ENCODE measurements at regions not wholly inside any gene's neighbourhood (a gene's known extent, or its start where the extent isn't known, plus 50 kb on each side); places are given as distances from the start of the nearest gene placed in this dataset.

- no peak for DNase-seq (ENCODE audit: low spot score)
Observed at GRCh38 chr17:52395308-52395707, 236.8 kb upstream of the CA10 start.

- DNase-seq (ENCODE audit: low spot score) = no peak
Observed at GRCh38 chr17:52390422-52390821, 231.9 kb upstream of the CA10 start.

GRCh38 chr17:52389632-52390031, 231.1 kb upstream of the CA10 start:
- DNase-seq (ENCODE audit: low spot score) = no peak

DNA sequence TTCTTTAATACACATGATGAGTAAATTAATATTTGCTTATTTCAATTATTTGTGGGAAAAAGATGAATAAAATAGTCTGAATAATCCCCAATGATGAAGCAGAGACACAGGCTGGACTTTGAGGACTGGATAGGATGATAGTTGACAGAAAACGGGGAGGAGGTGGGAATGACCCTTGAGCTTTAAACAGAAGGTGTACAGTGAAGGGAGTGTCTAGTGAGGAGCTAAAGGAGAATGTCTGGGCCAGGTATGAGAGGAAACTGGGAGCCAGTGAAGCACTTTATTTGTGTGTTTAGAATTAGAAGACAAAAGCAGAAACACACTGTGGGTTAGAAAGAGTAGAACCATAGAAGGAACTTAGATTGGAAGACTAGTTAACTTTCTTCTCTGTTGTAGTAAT, 230.4 kb upstream of the CA10 start:
- no peak for DNase-seq (ENCODE audit: low spot score)

GRCh38 chr17:52384695-52385094, 226.2 kb upstream of the CA10 start:
- DNase-seq (ENCODE audit: low spot score) = no peak

- peak; percentile 72 for DNase-seq (ENCODE audit: low spot score)
Observed at GRCh38 chr17:52383493-52384100, 225.1 kb upstream of the CA10 start.

DNA sequence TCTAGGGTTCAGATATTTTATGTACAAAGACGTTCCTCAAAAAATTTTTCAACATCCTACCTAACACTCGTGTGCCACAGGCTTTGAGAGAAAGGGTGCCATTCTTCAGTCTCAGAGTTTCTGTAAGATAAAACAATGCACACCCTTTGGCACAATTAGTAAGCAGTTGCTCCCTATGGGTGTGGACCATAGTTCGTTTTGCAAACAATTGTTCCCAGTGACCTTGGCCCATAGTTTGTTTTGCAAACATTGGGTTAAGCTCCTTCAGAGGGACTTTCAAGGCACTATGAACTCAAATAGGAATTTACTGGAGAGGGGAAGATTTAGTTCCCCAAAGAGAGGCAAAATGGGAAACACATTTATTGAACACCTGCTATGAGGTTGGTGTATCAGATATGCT, 220.3 kb upstream of the CA10 start:
- no peak for DNase-seq (ENCODE audit: low spot score)

DNA sequence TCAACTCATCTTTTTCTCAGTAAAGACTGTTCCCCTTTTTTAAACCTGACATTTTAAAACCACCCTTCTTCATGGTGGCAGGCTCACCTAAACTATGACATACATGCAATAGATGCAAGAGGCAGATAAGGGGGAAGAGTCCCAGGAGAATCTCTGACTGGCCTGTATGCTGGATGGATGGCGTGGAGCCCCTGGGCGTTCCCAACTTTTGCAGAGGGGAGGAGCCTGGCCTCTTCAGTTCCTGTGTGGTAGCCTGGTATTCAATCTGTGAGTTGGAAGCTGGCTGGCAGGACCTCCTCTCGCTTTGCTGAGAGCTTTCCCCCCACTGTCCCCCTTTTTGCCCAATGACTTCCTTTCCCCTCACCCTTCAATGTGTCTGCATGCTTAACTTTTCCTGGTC, 217.6 kb upstream of the CA10 start:
- DNase-seq (ENCODE audit: low spot score) = no peak

- DNase-seq (ENCODE audit: low spot score) = no peak
Observed at GRCh38 chr17:52368886-52369285, 210.4 kb upstream of the CA10 start.

DNA sequence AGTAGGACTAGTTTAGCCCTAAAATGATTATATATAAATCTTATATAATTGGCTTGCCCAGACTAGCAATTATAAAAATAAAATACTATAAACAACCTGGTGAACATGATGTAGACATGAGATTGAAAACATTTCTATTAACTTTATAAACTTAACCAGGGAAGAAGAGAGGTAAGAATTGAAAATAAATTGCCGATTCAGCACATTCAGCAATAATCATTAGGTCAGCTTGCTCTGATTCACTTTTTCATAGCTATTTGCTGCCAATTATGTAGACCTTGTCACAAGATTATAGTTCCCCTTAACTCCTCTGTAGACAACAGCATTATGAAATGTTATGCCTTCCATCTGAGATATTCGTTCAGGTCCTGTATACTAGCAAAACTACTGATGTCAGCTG, 199.3 kb upstream of the CA10 start:
- no peak for DNase-seq (ENCODE audit: low spot score)

DNA sequence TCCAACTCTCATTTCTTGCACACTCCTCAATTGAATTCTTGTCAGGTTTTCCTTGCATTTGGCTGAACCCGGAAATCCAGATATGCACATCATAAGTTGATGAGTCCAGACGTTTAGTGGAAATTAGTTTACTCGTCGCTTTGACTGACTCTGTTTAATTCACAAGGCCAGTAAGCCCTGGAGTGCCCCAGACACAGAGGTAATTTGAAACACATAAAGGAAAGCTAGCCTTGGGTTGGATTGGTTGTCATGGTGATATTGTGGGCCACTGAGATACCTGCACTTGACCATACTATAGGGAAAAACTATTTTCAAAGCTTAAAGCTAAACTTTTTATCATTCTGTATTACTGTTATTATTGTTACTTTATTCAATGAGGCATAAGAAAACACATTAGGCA, 178.3 kb upstream of the CA10 start:
- DNase-seq (ENCODE audit: low spot score) = no peak

GRCh38 chr17:52306314-52306713, 147.8 kb upstream of the CA10 start:
- DNase-seq (ENCODE audit: low spot score) = no peak

- DNase-seq (ENCODE audit: low spot score) = no peak
Observed at GRCh38 chr17:52298881-52299280, 140.4 kb upstream of the CA10 start.

GRCh38 chr17:52297230-52298010, 138.9 kb upstream of the CA10 start:
- DNase-seq (ENCODE audit: low spot score) = no peak

DNA sequence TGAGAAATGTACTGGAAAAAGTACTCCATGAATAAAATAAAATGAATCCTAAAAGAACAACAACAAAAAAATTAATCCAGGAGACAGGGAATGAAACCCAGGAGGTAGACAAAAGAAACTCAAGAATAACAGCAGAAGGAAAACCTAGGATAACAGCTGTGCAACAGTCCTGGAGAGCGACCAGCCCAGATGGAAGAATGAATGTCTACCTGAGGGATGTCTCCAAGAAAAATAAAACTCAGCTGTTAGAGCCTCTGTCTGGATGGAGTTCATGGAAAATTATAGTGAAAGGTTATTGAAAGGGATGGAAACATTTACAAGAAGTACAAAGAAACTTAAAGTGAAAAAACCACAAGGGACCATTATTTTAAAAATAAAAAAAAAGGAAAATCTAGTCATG, 135.8 kb upstream of the CA10 start:
- no peak for DNase-seq (ENCODE audit: low spot score)

DNA sequence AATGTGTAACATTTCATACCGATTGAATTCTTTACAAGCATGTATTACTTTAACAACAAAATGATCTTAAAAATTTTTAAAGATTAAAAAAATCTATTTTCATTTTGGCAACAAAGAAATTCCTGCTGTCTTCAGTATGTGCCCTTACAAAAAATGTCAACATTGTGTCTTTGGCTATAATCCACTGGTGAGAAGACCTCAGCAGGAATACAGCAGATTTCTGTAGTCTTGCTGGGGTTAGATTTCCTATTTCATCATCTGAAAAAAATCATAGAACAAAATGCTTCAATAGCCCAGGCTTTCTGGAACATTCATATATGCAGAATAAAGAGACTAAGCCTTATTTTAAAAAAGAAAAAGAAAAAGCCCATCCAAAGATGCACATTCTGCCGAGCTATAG, 129.1 kb upstream of the CA10 start:
- no peak for DNase-seq (ENCODE audit: low spot score)

GRCh38 chr17:52283872-52284271, 125.4 kb upstream of the CA10 start:
- DNase-seq (ENCODE audit: low spot score) = no peak

GRCh38 chr17:52276381-52277008, 118.0 kb upstream of the CA10 start:
- no peak for DNase-seq (ENCODE audit: low spot score)

DNA sequence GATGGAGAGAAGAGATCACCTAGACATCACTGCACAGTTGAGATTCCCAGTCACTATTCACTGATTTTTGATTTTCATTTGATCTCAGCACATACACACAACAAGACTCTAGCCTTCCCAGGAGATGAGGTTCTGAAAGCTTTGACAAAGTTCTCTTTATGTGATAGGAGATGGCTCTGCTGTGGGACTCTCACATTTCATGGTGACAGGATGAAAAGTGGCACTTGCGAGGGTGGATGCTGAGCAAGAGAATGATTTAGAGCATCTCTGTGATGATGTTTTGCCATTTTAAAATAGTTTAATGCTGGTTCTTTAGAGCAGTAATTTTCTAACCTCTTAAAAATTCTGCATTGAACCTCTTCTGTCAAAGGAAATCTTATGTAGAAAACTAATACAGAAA, 113.3 kb upstream of the CA10 start:
- no peak for DNase-seq (ENCODE audit: low spot score)

GRCh38 chr17:52255347-52255746, 96.8 kb upstream of the CA10 start:
- no peak for DNase-seq (ENCODE audit: low spot score)

DNA sequence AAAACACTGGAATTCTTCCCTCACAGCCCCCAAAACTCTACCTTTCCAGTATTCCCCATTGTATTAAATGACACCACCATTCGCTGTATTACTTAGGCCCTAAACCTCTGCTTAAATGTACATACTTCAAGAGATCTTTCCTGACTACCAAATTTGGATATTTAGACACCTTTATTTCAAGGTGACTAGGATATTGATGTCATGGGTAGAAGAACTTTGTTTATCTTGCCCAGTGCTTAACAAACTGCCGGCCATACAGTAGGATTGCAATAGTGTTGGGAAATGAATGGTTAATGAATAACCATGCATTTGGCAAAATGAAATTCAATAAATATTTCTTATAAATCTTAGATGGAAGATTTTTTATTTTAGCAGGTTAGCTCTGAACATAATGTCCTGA, 86.2 kb upstream of the CA10 start:
- no peak for DNase-seq (ENCODE audit: low spot score)

DNA sequence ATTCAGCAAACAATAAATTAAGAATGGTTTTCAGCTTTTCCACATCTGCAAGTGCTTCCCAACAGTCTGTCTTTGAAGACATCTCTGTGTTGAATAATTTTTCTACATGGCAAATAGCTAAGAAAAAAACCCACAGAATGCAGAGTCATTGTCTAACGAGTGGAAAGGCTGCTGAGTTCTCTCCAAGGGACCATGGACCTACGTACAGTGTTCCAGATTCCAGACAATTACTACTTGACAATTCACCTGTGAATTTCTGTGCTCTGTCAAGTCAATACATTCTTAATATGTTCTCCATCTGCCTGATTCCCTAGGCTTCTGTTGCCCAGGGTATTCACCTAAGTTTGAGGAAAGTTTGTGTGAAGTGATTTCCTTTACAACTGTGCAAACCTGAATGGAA, 83.8 kb upstream of the CA10 start:
- DNase-seq (ENCODE audit: low spot score) = no peak

DNA sequence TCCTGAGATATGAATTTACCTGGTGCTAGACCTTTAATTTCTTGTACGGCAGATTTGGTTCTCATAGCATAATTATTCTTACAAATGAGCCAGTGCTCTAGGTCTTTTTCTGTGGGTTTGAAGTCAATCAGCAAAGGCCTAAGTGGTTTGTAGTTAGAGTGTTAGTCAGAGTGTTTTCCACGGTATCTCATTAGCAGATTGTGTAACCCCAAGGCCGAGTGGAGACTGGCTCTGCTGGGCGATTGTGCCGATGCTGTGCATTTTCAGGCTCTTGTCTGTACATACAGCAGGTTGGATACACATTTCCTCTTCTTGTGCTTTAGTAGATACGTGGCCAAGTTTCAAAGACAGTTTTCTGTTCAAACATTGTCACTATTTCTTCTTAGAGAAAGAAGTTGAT, 78.6 kb upstream of the CA10 start:
- no peak for DNase-seq (ENCODE audit: low spot score)

Data from mucosa of gallbladder (tissue), 1 donor.